Mucosa of rectum (tissue), 2 donors: ENCODE measurements at regions not wholly inside any gene's neighbourhood (a gene's known extent, or its start where the extent isn't known, plus 50 kb on each side); places are given as distances from the start of the nearest gene placed in this dataset.

Experiments
- H3K27ac ChIP-seq, 2 donors: one replicate each; pipeline ENCODE4 v1.7.0; 2013; ENCODE audit warnings: inconsistent platforms in 2 of 2, low read depth in 2 of 2, low read length in 2 of 2
- H3K27me3 ChIP-seq, 2 donors: one replicate each; pipeline ENCODE4 v1.7.0; 2013; ENCODE audit warnings: low read length in 2 of 2; ENCODE audit not compliant: control insufficient read depth in 2 of 2, insufficient read depth in 2 of 2
- H3K36me3 ChIP-seq, 2 donors: one replicate each; pipeline ENCODE4 v1.7.0; 2013; ENCODE audit warnings: low read length in 2 of 2; ENCODE audit not compliant: control insufficient read depth in 2 of 2, insufficient read depth in 2 of 2
- H3K4me1 ChIP-seq, 2 donors: one replicate each; pipeline ENCODE4 v1.7.0; 2013; ENCODE audit warnings: low read length in 2 of 2, mild to moderate bottlenecking in 1 of 2; ENCODE audit not compliant: control insufficient read depth in 2 of 2, insufficient read depth in 2 of 2
- H3K4me3 ChIP-seq, 2 donors: one replicate each; pipeline ENCODE4 v1.7.0; 2013; ENCODE audit warnings: low read length in 2 of 2
- H3K9ac ChIP-seq, 2 donors: one replicate each; pipeline ENCODE4 v1.7.0; 2013; ENCODE audit warnings: low read length in 2 of 2, low read depth in 1 of 2, mild to moderate bottlenecking in 1 of 2
- H3K9me3 ChIP-seq, 2 donors: one replicate each; pipeline ENCODE4 v1.7.0; 2013; ENCODE audit warnings: low read length in 2 of 2; ENCODE audit not compliant: control insufficient read depth in 2 of 2
- donor health status: healthy.
- donor health status: Normal muscosa, but diverticular disease.

- no peaks in the 10 kb centered on the region for H3K9me3 ChIP-seq
- H3K4me1 ChIP-seq: no peaks in the 10 kb centered on the region
- H3K27ac ChIP-seq: no peak overlapping the region
- no peak overlapping the region for H3K9ac ChIP-seq
- no peaks in the 10 kb centered on the region for H3K36me3 ChIP-seq
- no peaks in the 10 kb centered on the region for H3K27me3 ChIP-seq
- no peak overlapping the region for H3K4me3 ChIP-seq
These were observed 1091.8 kb upstream of the NXPH2 start for GRCh38 chr2:139872032-139872431.

- H3K4me3 ChIP-seq: no peak overlapping the region
- H3K4me1 ChIP-seq: no peaks in the 10 kb centered on the region
- no peaks in the 10 kb centered on the region for H3K27me3 ChIP-seq
- no peaks in the 10 kb centered on the region for H3K36me3 ChIP-seq
- H3K9ac ChIP-seq: no peak overlapping the region
- no peaks in the 10 kb centered on the region for H3K9me3 ChIP-seq
- H3K27ac ChIP-seq: no peak overlapping the region
These were observed 1087.5 kb upstream of the NXPH2 start for GRCh38 chr2:139867601-139868226.

- H3K36me3 ChIP-seq: no peaks in the 10 kb centered on the region
- H3K27me3 ChIP-seq: no peaks in the 10 kb centered on the region
- no peak overlapping the region for H3K27ac ChIP-seq
- H3K9me3 ChIP-seq: no peaks in the 10 kb centered on the region
- no peaks in the 10 kb centered on the region for H3K4me1 ChIP-seq
- no peak overlapping the region for H3K4me3 ChIP-seq
- no peak overlapping the region for H3K9ac ChIP-seq
These were observed 1084.7 kb upstream of the NXPH2 start for GRCh38 chr2:139864821-139865302.

GRCh38 chr2:139854769-139855483 is 1074.7 kb upstream of the NXPH2 start:
- Histone ChIP-seq H3K9ac (no peak overlapping the region), H3K27ac (no peak overlapping the region), H3K4me1 (no peaks in the 10 kb centered on the region), H3K9me3 (no peaks in the 10 kb centered on the region), H3K4me3 (no peak overlapping the region), H3K27me3 (no peaks in the 10 kb centered on the region), H3K36me3 (no peaks in the 10 kb centered on the region)

GRCh38 chr2:139850254-139850890 is 1070.2 kb upstream of the NXPH2 start:
- Histone ChIP-seq H3K9ac (no peak overlapping the region), H3K36me3 (no peaks in the 10 kb centered on the region), H3K4me3 (no peak overlapping the region), H3K9me3 (no peaks in the 10 kb centered on the region), H3K4me1 (no peaks in the 10 kb centered on the region), H3K27ac (no peak overlapping the region), H3K27me3 (no peaks in the 10 kb centered on the region)

GRCh38 chr2:139836769-139837168 is 1056.6 kb upstream of the NXPH2 start:
- Histone ChIP-seq H3K36me3 (no peaks in the 10 kb centered on the region), H3K27me3 (no peaks in the 10 kb centered on the region), H3K4me1 (no peaks in the 10 kb centered on the region), H3K9me3 (no peaks in the 10 kb centered on the region), H3K9ac (no peak overlapping the region), H3K4me3 (no peak overlapping the region), H3K27ac (no peak overlapping the region)

- Histone ChIP-seq H3K9me3 (no peaks in the 10 kb centered on the region), H3K27ac (no peak overlapping the region), H3K27me3 (no peaks in the 10 kb centered on the region), H3K4me1 (no peaks in the 10 kb centered on the region), H3K36me3 (no peaks in the 10 kb centered on the region), H3K4me3 (no peak overlapping the region), H3K9ac (no peak overlapping the region)
These were observed 1054.9 kb upstream of the NXPH2 start for GRCh38 chr2:139835101-139835500.

- Histone ChIP-seq H3K27ac (no peak overlapping the region), H3K27me3 (no peaks in the 10 kb centered on the region), H3K9ac (no peak overlapping the region)
These were observed 1047.8 kb upstream of the NXPH2 start for GRCh38 chr2:139828011-139828410.

GRCh38 chr2:139825726-139826125 is 1045.5 kb upstream of the NXPH2 start:
- Histone ChIP-seq H3K27me3 (no peaks in the 10 kb centered on the region), H3K9ac (no peak overlapping the region), H3K4me1 (no peaks in the 10 kb centered on the region), H3K36me3 (no peaks in the 10 kb centered on the region), H3K9me3 (no peaks in the 10 kb centered on the region), H3K27ac (no peak overlapping the region), H3K4me3 (no peak overlapping the region)

More at GRCh38 chr2:139828011-139828410, 1047.8 kb upstream of the NXPH2 start:
- no peak overlapping the region for H3K4me3 ChIP-seq
- H3K4me1 ChIP-seq: no peaks in the 10 kb centered on the region
- H3K36me3 ChIP-seq: no peaks in the 10 kb centered on the region
- no peaks in the 10 kb centered on the region for H3K9me3 ChIP-seq

- H3K9me3 ChIP-seq: no peaks in the 10 kb centered on the region
- H3K4me3 ChIP-seq: no peak overlapping the region
- H3K36me3 ChIP-seq: no peaks in the 10 kb centered on the region
- no peaks in the 10 kb centered on the region for H3K4me1 ChIP-seq
- no peak overlapping the region for H3K9ac ChIP-seq
- H3K27ac ChIP-seq: no peak overlapping the region
- no peaks in the 10 kb centered on the region for H3K27me3 ChIP-seq
These were observed 1039.1 kb upstream of the NXPH2 start for GRCh38 chr2:139819273-139819796.
